ENCODE measurements at regions not wholly inside any gene's neighbourhood (a gene's known extent, or its start where the extent isn't known, plus 50 kb on each side); places are given as distances from the start of the nearest gene placed in this dataset.
"Not testable (repeated sequence)": the region's sequence is repeated elsewhere in the genome, so short reads cannot be mapped to it uniquely, and the experiment has no call there.

DNA sequence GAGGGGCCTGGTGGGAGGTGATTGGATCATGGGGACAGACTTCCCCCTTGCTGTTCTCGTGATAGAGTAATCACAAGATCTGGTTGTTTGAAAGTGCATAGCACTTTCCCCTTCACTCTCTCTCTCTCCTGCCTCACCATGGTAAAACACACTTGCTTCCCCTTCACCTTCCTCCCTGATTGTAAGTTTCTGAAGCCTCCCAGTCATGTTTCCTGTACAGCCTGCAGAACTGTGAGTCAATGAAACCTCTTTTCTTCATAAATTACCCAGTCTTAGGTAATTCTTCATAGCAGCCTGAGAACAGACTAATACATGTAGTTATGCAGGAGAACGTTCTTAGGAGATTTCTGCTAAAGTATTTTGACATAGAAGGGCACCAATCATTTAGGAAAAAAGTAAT, 59.9 kb upstream of the FBXO28 start:
- 60 to 65% methylated on average over 2 of the region's 2 CpGs for WGBS, 2 donors
- DNase-seq, result no peak
- Histone ChIP-seq H3K27ac (no peak overlapping the region), H3K4me1 (no peaks in the 10 kb centered on the region), H3K9me3 (no peaks in the 10 kb centered on the region), H3K36me3 (no peaks in the 10 kb centered on the region), H3K27me3 (no peaks in the 10 kb centered on the region), H3K4me3 (replicated peaks in 1 of 3) (no peak overlapping the region)
- TF ChIP-seq, protein P1, sequence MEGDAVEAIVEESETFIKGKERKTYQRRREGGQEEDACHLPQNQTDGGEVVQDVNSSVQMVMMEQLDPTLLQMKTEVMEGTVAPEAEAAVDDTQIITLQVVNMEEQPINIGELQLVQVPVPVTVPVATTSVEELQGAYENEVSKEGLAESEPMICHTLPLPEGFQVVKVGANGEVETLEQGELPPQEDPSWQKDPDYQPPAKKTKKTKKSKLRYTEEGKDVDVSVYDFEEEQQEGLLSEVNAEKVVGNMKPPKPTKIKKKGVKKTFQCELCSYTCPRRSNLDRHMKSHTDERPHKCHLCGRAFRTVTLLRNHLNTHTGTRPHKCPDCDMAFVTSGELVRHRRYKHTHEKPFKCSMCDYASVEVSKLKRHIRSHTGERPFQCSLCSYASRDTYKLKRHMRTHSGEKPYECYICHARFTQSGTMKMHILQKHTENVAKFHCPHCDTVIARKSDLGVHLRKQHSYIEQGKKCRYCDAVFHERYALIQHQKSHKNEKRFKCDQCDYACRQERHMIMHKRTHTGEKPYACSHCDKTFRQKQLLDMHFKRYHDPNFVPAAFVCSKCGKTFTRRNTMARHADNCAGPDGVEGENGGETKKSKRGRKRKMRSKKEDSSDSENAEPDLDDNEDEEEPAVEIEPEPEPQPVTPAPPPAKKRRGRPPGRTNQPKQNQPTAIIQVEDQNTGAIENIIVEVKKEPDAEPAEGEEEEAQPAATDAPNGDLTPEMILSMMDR (IDR thresholded peaks at IDR 0.05), result no peak
- no peak for TF ChIP-seq POLR2A (IDR thresholded peaks at IDR 0.05)
- intact Hi-C loops (cut with DNase I), result no loop called here

DNA sequence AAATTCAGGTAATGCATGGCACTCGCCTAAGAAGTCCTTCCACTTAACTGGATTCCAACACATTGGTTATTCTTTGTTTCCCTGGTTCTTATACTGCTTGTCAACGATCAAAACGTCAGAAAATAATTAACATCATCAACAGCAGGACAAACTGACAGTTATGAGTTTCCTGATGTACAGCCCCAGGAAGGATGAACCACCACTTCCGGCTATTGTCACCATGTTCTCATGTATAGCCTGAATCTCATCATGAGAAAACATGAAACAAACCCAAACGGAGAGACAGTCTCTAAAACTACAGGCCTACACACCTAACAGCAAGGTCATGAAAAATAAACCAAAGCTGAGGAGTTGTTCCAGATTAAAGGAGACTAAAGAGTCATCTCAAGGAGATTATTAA, 60.5 kb upstream of the FBXO28 start:
- DNase-seq, result no peak
- H3K4me1 ChIP-seq, result no peaks in the 10 kb centered on the region
- H3K27ac ChIP-seq, result no peak overlapping the region
- no peaks in the 10 kb centered on the region for H3K27me3 ChIP-seq
- intact Hi-C loops (cut with DNase I), result no loop called here
- no peaks in the 10 kb centered on the region for H3K36me3 ChIP-seq
- no peaks in the 10 kb centered on the region for H3K9me3 ChIP-seq
- TF ChIP-seq POLR2A (IDR thresholded peaks at IDR 0.05), result no peak
- TF ChIP-seq, protein P1 (IDR thresholded peaks at IDR 0.05), result no peak
- 57 to 64% methylated on average over 5 of the region's 5 CpGs for WGBS, 2 donors
- H3K4me3 ChIP-seq (replicated peaks in 1 of 3), result no peak overlapping the region

DNA sequence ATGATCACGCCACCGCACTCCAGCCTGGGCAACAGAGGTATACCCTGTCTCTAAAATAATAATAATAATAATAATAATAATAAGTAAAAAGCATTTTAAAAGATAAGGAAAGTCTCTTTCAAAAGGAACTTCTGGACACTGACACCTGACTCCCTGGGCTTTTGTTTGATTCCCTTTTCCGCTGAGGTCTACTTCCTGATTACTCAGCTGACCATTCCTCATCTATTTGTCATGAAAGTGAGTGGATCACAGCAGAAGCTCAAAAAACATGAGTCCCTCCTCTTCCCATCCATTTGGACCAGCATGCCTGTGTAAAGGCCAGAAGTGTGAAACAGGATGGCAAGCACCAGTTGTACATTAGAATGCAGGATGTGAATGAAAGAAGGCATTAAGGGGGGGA, 61.1 kb upstream of the FBXO28 start:
- Histone ChIP-seq H3K27me3 (no peaks in the 10 kb centered on the region), H3K4me3 (replicated peaks in 1 of 3) (no peak overlapping the region), H3K4me1 (no peaks in the 10 kb centered on the region), H3K36me3 (no peaks in the 10 kb centered on the region), H3K9me3 (no peaks in the 10 kb centered on the region), H3K27ac (no peak overlapping the region)
- no peak for DNase-seq
- 76 to 83% methylated on average over 3 of the region's 3 CpGs for WGBS, 2 donors
- intact Hi-C loops (cut with DNase I), result no loop called here
- TF ChIP-seq POLR2A (IDR thresholded peaks at IDR 0.05), result no peak
- TF ChIP-seq, protein P1 (IDR thresholded peaks at IDR 0.05), result no peak

DNA sequence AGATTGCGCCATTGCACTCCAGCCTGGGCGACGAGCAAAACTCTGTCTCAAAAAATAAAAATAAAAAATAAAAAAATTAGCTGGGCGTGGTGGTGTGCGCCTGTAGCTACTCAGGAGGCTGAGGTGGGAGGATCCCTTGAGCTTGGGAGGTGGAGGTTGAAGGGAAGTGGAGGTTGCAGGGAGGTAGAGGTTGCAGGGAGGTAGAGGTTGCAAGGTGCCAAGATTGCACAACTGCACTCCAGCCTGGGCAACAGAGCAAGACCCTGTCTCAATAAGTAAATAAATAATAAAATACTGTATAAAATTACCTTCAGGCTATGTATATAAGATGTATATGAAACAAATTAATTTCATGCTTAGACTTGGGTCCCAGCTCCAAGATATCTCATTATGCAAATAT, 62.1 kb upstream of the FBXO28 start:
- H3K9me3 ChIP-seq; H3K4me1 ChIP-seq; H3K27me3 ChIP-seq; intact Hi-C loops (cut with DNase I); H3K36me3 ChIP-seq; H3K27ac ChIP-seq; H3K4me3 ChIP-seq (replicated peaks in 1 of 3); DNase-seq: not testable (repeated sequence)
- WGBS, 2 donors, result 76 to 96% methylated on average over 5 of the region's 5 CpGs

DNA sequence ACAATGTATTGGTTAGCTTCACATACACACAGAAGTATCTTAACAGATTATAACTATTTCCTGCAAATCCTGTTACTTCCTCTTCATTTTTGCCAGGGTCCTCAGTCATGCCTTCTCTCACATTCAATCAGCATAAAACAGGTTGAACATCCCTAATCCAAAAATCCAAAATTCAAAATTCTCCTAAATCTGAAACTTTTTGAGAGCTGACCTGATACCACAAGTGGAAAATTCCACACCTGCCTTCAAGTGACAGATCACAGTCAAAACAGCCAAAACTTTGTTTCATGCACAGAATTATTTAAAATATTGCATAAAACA, 62.9 kb upstream of the FBXO28 start:
- DNase-seq, result no peak
- Histone ChIP-seq H3K4me3 (replicated peaks in 1 of 3) (no peak overlapping the region), H3K9me3 (no peaks in the 10 kb centered on the region), H3K27me3 (no peaks in the 10 kb centered on the region), H3K27ac (no peak overlapping the region), H3K4me1 (no peaks in the 10 kb centered on the region), H3K36me3 (no peaks in the 10 kb centered on the region)
- intact Hi-C loops (cut with DNase I), result no loop called here
- TF ChIP-seq, protein P1 (IDR thresholded peaks at IDR 0.05), result no peak
- no peak for TF ChIP-seq POLR2A (IDR thresholded peaks at IDR 0.05)

DNA sequence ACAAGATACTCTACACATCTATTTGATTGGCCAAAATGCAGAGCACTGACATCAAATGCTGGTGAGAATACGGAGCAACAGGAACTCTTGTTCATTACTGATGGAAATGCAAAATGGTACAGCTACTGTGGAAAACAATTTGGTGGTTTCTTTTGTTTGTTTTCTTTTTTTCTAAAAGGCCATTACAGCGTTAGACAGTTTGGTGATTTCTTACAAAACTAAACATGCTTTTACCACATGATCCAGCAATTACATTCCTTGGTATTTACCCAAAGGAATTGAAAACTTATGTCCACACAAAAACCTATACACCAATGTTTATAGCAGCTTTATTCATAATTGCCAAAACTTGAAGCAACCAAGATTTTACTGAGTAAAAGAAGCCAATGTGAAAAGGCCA, 66.4 kb upstream of the FBXO28 start:
- DNase-seq, result no peak
- Histone ChIP-seq H3K4me1 (no peaks in the 10 kb centered on the region), H3K9me3 (no peaks in the 10 kb centered on the region), H3K27me3 (no peaks in the 10 kb centered on the region), H3K4me3 (replicated peaks in 1 of 3) (no peak overlapping the region), H3K36me3 (no peaks in the 10 kb centered on the region), H3K27ac (no peak overlapping the region)
- WGBS, 2 donors, result 88 to 93% methylated on average over 2 of the region's 2 CpGs
- TF ChIP-seq, protein P1 (IDR thresholded peaks at IDR 0.05), result no peak
- no peak for TF ChIP-seq POLR2A (IDR thresholded peaks at IDR 0.05)
- intact Hi-C loops (cut with DNase I), result no loop called here
